NCI-H1048 (cell line): ENCODE measurements at regions not wholly inside any gene's neighbourhood (a gene's known extent, or its start where the extent isn't known, plus 50 kb on each side); places are given as distances from the start of the nearest gene placed in this dataset.

Experiments
- DNase-seq: peaks from one replicate; lab custom pipeline; 2025; lab: John Stamatoyannopoulos, UW

DNA sequence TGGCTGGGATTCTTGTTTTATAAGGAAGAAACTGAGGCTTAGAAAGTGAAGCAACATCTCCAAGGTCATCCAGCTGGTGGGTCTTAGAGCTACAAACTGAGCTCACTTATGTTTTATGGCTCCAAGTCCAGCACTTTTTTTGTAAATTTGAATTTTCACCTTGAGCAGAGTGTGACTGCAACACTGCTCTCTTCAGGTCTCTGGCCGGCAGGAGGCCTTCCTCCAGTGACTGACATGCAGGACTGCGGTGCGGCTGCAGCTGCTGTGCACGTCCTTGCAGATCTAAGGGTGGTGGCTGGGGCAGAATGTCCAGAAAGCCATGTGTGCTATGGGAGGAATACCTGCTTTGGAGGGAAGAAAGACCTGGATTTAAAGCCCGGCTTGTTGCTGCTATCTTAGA is 284.2 kb upstream of the POU3F1 start:
- DNase-seq = no peak

DNA sequence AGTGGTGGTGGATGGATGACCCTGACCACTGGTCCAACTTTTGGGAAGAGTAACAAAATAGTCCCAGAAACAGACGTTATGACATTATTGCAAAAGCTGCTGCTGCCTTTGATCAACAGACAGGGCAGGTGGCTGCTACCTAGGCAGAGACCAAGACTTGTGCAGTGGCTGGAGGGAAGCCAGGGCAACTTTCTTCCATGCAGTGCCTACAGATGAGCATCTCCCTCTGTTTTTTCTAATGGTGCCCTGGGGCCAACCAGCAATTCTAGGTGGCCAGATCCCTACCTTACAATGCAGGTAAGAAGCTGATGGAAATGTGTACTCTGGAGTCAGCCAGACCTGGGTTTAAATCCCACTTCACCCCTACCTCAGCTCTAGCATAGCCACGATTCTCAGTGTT is 283.1 kb upstream of the POU3F1 start:
- DNase-seq = no peak

DNA sequence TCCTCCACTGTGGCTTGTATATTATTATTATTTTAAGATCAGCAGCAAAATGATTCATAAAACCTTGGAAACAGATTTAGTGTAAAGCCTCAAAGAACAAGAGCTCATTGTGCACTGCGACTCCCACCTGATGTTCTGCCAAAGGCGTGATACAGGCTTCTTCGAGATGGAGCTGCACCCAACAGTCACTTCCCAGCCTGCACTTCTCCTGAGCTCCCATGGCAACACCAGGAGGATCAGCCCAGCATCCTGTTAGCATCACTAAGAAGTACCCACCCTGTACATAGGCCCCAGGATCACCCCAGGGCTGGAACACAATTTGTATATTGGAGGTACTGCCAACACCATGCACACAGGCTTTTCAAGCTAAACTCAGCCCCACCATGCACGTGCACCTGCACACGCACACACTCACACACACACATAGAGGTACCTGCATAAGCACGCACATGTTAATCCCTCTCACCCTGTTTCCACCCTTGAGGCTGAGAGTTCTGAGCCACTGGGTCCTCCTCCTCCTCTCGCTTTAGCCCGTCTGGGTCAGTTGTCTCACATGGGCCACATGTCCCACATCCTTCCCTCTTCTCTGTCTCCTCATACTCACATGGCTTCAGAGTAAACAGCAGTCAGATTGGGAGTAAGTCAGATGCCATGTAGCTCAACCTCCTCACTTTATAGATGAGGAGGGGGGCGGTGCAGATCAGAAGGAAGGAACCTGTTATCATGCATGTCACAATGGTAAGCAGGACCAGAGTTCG is 281.9 kb upstream of the POU3F1 start:
- DNase-seq = no peak

DNA sequence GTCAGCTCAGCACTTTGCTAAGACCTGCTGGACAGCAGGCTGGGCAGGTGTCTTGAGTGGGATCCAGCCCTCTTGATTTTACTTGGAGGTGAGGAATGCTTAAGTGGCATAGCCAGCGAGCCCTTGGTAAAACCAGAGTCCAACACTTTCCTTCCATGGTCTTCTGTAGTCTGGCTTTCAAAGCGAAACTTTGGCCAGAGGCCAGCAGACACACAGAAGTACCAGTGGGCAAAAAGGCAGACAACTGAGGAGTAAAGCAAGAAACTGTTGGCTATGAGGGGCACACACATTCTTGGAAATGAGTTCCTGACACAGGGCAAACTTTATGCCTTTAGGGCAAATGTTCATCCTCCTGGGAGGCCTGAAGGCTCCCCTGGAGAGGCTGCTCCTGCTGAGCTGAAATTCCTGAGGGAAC is 281.0 kb upstream of the POU3F1 start:
- DNase-seq = no peak

DNA sequence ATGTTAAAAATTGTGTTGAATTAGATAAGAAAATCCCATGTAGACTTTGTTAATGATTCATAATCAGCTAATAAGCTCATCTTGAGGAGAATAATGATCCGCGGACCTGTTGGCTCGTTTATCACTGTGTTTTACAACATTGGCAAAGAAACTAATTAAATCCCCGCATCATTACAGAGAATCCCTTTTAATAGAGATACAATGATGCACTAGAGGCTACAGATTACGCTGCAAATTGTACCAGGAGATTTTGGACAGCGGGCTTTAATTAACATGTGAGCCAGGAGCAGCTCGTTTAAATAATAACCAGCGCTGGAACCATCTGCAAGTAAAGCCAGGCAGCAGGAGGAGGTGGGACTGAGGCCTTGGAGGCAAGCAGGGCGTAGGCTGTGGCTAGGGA is 280.3 kb upstream of the POU3F1 start:
- no peak for DNase-seq

DNA sequence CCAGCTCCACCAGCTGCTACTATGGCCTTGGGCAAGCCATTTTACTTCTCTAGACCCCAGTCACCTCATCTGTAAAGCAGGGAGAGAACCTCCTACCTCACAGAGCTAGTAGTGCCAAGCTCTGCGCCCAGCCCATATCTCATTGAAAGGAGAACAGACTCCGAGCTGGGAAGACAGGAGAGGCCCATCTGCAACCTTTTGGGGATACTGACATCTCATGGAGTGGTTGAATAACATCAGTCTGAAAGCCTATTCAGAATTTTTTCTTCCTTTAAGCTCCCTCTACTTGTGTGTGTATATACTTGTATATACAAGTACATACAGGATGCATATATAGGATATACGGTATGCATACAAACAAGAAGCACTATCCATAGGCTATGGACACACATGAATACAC is 279.5 kb upstream of the POU3F1 start:
- DNase-seq = no peak

DNA sequence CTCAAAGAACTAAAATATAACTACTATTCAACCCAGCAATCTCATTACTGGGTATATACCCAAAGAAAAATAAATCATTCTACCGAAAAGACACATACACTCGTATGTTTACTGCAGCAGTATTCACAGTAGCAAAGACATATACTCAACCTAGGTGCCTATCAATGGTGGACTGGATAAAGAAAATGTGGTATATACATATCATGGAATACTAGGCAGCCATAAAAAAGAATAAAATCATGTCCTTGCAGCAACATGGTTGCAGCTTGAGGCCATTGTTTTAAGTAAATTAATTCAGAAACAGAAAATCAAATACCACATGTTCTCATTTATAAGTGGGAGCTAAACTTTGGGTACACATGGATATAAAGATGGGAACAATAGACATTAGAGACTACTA is 266.2 kb upstream of the POU3F1 start:
- no peak for DNase-seq

DNA sequence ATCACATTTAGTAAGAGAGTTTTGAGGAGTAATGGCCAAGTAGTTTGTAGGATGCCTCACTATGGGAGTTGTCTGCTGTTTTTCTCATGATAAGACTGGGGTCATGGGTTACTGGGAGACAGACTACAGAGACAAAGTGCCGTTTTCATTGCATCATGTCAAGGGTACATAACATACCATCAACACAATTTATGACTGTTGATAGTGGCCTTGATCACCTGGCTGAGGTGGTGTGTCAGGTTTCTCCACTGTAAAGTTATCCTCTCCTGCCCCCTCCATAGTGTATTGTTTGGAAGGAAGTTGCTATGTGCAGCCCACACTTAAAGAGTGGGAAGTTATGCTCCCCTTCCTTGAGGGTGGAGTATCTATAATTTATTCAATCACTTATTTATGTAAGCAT is 263.5 kb upstream of the POU3F1 start:
- no peak for DNase-seq

DNA sequence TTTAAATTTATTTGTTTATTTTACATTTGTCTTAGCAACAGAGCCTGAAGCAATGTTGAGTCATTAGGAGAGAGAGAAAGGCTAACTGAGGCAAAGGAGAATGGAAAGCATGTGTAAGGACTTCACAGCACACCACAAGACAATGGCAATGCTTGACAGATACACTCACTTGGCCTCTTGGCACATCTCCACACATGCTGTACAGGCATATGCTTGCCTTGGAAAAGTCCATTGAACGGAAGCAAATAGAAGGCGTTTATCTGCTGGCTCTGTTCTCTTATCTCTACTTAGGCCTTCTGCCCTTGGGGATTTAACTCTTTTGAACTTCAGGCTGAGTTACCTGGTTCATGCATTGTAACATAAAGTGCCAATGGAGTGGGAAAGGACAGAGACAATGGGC is 262.2 kb upstream of the POU3F1 start:
- no peak for DNase-seq

DNA sequence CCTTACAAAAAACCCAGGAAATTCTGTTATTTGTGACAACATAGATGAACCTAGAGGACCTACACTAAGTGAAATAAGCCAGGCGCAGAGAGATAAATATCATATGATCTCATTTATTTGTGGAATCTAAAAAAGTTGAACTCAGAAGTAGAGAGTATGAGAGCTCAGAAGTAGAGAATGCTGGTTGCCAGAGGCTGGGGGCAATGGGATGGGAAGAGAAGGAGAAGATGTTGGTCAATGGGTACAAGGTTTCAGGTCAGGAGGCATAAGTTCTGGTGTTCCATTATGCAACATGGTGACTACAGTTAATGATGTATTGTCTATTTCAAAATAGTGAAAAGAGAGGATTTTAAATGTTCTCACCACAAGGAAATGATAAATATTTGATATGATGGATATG is 259.1 kb upstream of the POU3F1 start:
- DNase-seq = no peak

DNA sequence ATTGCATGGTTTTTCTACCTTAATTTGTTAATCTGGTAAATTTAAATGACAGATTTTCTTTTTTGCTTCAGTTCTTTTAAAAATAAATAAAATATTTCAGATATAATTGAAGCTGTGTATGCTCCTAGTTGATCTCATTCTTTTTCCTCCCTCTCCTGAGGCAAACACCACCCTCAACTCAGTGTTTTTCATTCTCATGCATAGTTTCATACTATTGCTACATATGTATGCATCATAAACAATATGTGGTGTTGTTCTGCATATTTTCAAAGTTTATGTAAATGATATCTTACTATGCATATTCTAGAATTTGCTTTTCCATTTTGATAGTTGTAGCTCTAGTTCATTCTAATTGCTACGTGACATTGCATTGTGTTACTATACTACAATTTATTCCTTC is 257.2 kb upstream of the POU3F1 start:
- no peak for DNase-seq

DNA sequence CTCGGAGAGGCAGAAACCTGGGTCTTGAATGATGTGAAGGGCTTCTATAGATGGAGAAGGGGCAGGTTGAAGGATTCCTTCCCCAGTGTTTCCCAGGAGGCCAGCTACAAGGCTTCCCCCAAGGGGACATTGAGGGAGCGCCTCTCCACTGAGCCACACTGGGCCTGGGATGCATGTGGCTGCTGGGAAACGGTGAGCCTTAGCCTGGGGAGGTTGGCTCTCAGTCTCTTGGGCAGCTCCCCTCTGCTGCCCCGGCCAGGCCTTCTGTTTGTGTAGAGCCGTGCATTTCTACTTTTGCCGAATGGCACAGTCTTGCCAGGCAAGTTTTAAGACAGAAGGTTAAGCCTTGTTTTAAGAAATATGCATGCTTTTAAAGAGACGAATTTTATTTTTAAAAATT is 254.4 kb upstream of the POU3F1 start:
- DNase-seq = no peak

DNA sequence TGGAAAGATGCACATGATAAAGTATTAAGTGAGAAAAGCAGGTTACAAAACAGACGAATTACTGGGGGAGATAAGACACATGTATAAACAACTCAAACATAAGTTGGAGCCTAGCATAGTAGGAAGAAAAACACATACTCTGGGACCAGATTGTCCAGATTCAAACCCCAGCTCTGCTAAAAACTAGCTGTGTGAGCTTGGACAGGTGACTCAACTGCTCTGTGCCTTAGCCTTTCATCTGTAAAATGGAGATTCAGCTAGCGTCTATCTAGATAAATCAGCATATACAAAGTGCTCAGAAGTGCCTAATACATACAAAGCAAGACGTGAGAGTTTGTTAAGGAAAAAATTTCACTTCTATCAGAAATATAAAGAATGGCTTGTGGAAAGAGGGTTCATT is 254.0 kb upstream of the POU3F1 start:
- no peak for DNase-seq

DNA sequence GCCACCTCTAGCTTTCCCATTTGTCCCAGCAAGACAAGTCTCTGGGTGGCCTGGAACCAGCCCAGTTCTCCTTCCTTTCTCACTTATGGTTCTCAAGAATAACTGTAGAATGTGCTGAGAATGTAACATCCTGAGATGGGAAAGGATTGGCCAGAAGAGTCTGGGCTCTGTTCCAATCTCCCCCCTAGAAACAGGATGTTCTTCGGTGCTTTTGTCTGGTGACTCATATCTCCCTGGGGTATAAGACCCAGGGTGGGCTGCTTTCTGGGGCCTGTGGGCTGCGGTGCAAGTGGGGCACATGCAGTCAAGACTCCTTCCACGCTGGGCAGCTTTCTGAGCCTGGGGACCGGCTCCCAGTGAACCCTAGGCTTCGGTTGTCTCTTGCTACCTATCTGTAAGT is 251.2 kb upstream of the POU3F1 start:
- no peak for DNase-seq

DNA sequence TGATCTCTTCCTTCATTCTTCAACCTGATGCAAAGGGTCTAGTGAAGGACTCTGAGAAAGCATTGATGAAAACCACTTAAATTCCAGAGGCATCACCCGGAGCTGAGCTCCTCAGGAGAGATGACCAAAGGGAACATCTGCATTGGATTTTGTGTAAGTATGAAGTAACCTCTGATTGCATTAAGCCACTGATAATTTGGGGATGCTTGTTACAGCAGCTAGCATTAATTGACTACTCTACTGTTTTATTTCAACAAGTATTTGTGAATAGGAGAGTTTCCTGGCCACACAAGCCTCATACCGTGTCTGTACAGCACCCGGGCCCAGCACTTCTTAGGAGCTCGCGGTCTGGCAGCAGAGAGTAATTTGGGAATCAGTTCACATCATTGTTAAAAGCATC is 250.7 kb upstream of the POU3F1 start:
- DNase-seq = no peak

DNA sequence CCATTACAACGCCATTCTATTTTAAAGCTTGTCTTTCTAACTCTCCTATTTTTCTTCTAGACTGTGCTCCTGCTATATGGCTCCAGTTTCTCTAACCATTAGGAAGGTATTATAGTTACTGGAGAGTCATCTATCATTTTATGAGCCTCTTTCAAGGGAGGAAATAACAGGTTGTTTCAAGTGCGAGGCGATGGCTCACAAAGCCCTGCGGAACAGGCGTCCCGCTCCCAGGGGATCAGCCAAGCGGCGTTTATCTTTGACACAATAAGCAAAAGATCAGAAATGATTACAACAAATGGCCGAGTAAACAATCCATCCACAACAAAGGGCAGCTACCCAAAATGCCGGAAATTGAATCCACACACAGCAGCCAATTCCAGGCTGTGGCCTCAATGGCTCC is 249.5 kb upstream of the POU3F1 start:
- DNase-seq = no peak

DNA sequence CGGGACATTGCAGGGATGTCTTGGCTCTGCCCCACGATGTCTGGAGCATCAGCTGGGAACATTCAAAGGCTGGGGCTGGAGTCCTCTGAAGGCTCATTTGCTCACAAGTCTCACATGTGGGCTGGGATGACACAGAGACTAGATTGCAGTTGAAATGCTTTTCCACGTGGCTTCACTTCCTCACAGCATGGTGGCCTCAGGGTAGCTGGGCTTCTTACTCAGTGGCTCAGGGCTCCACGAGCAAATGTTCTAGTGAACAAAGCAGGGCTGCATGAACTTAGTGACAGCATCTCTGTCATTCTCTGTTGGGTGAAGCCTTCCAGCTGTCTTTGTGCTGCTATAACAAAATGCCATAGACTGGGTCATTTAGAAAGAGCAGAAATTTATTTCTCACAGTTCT is 247.0 kb upstream of the POU3F1 start:
- no peak for DNase-seq

DNA sequence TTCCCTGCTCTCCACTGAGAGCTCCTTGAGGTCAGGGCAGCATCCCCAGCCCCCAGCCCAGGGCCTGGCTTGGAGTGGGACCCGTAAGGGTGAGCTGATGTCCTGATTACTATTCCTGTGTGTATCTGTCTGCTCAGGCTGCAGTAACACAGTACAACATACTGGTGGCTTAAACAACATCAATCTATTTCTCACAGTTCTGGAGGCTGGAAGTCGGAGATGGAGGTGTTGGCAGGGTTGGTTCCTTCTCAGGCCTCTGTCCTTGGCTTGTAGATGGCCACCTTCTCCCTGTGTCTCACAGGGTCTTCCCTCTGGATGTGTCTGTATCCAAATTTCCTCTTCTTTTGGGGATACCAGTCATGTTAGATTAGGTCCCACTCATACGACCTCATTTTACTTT is 246.4 kb upstream of the POU3F1 start:
- no peak for DNase-seq

DNA sequence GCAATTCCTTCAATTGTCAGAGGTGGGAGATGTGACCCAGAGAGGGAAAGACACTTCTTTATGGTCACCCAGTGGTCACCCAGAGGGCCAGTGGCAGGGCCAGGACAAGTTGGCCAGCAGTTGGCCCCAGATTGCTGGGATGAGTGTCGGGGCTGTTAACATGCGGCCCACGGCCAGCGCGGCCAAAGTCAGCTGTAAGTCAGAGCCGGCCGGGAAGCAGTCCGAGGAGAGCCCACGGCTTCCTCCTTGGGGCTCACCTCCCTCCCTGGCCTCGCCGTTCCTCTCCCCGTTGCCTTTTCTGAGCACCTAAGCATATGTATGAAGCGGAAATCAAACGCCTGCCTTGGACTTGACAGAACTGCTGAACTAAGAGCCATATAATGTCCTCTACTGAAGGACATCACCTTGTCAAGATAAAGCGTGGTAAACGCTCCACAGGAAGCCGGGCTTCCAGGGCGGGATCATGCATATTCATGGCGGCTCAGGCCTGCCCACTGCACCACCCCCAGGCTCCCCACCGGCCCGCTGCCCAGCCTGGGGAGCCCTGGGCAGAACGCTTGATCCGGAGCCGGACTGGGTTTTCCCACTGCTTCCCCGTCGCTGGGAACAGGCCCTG is 245.4 kb upstream of the POU3F1 start:
- DNase-seq = no peak

DNA sequence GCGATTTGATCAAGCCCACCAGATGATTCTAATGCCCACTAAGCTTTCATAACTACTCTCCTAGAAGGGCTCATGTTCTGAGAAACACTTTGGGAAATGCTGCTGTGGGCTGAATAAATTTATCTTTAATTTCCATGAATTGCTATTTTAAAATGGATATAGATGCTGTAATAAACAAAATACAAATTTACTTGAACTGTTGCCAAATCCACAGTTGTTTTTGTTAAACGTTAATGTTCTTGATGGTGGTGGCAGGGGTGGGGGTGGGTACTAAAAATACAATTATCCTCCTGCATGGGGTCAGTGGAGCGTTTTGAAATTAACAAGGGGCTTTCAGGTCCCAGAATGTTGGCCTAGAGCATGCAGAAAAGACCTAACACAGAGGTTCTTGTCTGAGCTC is 244.7 kb upstream of the POU3F1 start:
- no peak for DNase-seq

DNA sequence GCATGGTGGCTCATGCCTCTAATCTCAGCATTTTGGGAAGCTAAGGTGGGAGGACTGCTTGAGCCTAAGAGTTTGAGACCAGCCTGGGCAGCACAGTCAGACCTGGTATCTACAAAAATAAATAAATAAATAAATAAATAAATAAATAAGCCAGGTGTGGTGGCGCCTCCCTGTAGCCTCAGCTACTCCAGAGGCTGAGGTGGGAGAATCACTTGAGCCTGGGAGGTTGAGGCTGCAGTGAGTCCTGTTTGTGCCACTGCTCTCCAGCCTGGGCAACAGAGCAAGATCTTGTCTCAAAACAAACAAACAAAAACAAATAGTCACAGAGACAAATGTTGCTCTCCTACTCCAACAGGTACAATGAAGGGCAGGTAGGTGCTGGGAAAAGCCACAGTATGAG is 242.4 kb upstream of the POU3F1 start:
- no peak for DNase-seq

DNA sequence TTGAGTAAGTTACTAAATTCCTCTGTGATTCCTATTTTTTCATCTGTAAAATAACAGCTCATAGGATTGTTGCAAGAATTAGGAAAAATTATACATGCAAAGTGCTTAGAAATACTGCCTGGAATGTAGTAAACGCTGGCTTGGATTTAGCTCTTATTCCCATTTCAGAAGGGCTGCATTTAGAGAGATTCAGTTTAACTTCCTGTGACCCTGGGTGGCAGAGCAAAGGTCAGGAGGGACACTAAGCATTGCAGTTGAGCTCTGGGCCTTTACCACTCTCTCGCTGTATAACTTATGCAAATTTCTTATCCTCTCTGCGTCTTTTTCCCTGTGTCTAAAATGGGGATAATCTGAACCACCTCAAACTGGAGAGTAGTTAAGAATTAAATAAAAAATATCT is 241.0 kb upstream of the POU3F1 start:
- no peak for DNase-seq

DNA sequence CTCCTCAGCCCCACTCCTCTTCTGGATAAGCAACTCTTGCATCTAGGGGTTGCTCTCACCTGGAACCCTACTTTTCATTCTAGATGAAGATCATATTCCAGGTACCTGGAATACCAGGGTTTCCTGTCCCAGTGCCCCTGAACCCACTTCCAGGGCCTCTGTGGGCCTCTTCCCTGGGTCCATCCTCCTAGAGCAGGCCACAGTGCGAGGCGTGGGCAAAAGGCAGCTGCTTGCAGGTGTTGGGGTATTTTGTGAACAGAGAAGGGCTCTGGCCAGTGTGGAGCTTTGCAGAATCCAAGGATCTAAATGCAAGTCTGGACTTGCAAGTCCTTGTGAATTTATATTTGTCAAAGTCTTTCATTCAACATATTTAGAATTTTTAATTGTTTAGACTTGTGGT is 240.4 kb upstream of the POU3F1 start:
- no peak for DNase-seq

DNA sequence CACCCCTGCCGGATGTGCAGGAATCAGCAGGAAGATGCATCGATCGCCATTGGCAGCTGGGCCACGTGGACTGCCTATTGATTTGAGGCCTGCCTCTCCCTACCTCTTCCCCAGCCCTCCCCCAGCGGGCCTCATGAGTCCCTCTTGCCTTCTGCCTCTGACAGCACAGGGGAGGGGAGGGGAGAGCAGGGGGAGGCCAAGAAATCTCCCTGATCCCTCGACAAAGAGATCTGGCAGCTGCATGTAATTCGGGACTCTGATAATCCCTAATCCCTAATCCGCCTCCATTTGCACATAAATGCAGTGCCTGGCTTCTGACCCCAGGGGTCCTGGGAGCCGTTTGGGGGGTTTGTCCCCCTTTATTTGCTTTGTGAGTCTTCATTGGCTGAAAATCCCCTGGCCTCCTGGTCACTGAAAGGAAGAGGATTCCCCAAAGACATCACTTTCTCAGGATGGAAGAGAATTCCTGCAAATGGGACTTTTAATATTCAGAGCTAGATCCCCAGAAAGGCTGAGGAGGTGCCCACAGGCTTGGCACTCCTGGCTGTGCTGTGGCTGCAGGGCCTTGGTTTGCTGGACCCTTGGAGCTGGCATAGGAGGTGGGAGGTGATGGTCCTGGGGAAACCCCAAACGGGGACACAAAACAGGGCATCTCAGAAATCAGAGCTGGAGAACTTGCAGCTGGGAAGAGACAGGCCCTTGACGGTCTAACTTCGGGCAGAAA is 239.4 kb upstream of the POU3F1 start:
- no peak for DNase-seq
